RCC 7860 (cell line): ENCODE measurements at regions not wholly inside any gene's neighbourhood (a gene's known extent, or its start where the extent isn't known, plus 50 kb on each side); places are given as distances from the start of the nearest gene placed in this dataset.
A peak's percentile ranks its signal among the peaks of the same experiment; 100 is the strongest.
"Not testable (repeated sequence)": the region's sequence is repeated elsewhere in the genome, so short reads cannot be mapped to it uniquely, and the experiment has no call there.

Experiments used
- DNase-seq: peaks from one replicate; pipeline ENCODE4 v3.0.0-alpha.2; 2015; ENCODE audit warnings: low spot score
- FAIRE-seq: peaks from 2 replicates; lab custom pipeline; 2012; peaks lifted over from hg19 to GRCh38; lab: Jason Lieb, UNC

- DNase-seq = peak; percentile 28
- FAIRE-seq = peak; percentile 27
Observed at GRCh38 chr5:110865400-110866094, 126.7 kb downstream of the SLC25A46 start.

GRCh38 chr5:110869927-110870326 lies 131.1 kb downstream of the SLC25A46 start:
- no peak for FAIRE-seq

GRCh38 chr5:110872200-110872599 lies 133.4 kb downstream of the SLC25A46 start:
- no peak for FAIRE-seq
- no peak for DNase-seq

More at GRCh38 chr5:110869927-110870326, 131.1 kb downstream of the SLC25A46 start:
- no peak for DNase-seq

- no peak for DNase-seq
- no peak for FAIRE-seq
Observed at GRCh38 chr5:110872963-110873362, 134.2 kb downstream of the SLC25A46 start.

- FAIRE-seq (no peak), DNase-seq (no peak)
Observed at GRCh38 chr5:110873773-110874437, 135.1 kb downstream of the SLC25A46 start.

- not testable (repeated sequence) for FAIRE-seq
Observed at GRCh38 chr5:110875115-110875514, 136.3 kb downstream of the SLC25A46 start.

GRCh38 chr5:110878115-110878514 lies 139.3 kb downstream of the SLC25A46 start:
- no peak for DNase-seq
- no peak for FAIRE-seq

More at GRCh38 chr5:110875115-110875514, 136.3 kb downstream of the SLC25A46 start:
- DNase-seq = not testable (repeated sequence)

GRCh38 chr5:110879675-110880074 lies 140.9 kb downstream of the SLC25A46 start:
- DNase-seq (no peak), FAIRE-seq (no peak)

- peak; percentile 97 for FAIRE-seq
- peak; percentile 89 for DNase-seq
Observed at GRCh38 chr5:110880413-110880812, 141.6 kb downstream of the SLC25A46 start.

GRCh38 chr5:110884005-110884404 lies 145.2 kb downstream of the SLC25A46 start:
- FAIRE-seq = peak; percentile 60
- no peak for DNase-seq

GRCh38 chr5:110887170-110887569 lies 148.4 kb downstream of the SLC25A46 start:
- not testable (repeated sequence) for FAIRE-seq, DNase-seq

GRCh38 chr5:110893854-110894483 lies 155.2 kb downstream of the SLC25A46 start:
- FAIRE-seq = not testable (repeated sequence)

GRCh38 chr5:110894805-110895204 lies 156.0 kb downstream of the SLC25A46 start:
- DNase-seq (no peak), FAIRE-seq (no peak)

More at GRCh38 chr5:110893854-110894483, 155.2 kb downstream of the SLC25A46 start:
- DNase-seq = not testable (repeated sequence)

- DNase-seq (no peak), FAIRE-seq (peak; percentile 28)
Observed at GRCh38 chr5:110896901-110897300, 158.1 kb downstream of the SLC25A46 start.

- peak; percentile 45 for DNase-seq
- no peak for FAIRE-seq
Observed at GRCh38 chr5:110899566-110900412, 161.0 kb downstream of the SLC25A46 start.

GRCh38 chr5:110900829-110901228 lies 162.0 kb downstream of the SLC25A46 start:
- FAIRE-seq = peak; percentile 100
- peak; percentile 97 for DNase-seq

GRCh38 chr5:110903966-110904365 lies 165.2 kb downstream of the SLC25A46 start:
- FAIRE-seq = no peak

GRCh38 chr5:110908848-110909247 lies 162.7 kb upstream of the TSLP start:
- DNase-seq = no peak
- FAIRE-seq = no peak

More at GRCh38 chr5:110903966-110904365, 165.2 kb downstream of the SLC25A46 start:
- no peak for DNase-seq

- no peak for DNase-seq
- FAIRE-seq = peak; percentile 79
Observed at GRCh38 chr5:110909415-110909814, 162.1 kb upstream of the TSLP start.

- FAIRE-seq (no peak), DNase-seq (no peak)
Observed at GRCh38 chr5:110909950-110910349, 161.6 kb upstream of the TSLP start.

GRCh38 chr5:110913221-110913620 lies 158.3 kb upstream of the TSLP start:
- no peak for FAIRE-seq
- no peak for DNase-seq
